PC-9 (cell line): ENCODE measurements at regions not wholly inside any gene's neighbourhood (a gene's known extent, or its start where the extent isn't known, plus 50 kb on each side); places are given as distances from the start of the nearest gene placed in this dataset.

Experiments
- BruUV-seq: library from RNA; stranded (reverse); fragments of 400-500 nt; replicated peaks from 2 replicates; lab custom pipeline; 2021; lab: Mats Ljungman, UMichigan
- CTCF ChIA-PET: fragments of 300-600 bp; sonication (Branson Sonifier 250); formaldehyde crosslinking; loops from one replicate; lab custom pipeline; 2022; ENCODE audit warnings: antibody characterized with exemption; lab: Charles Lee
- POLR2A ChIA-PET: fragments of 300-600 bp; sonication (Branson Sonifier 250); formaldehyde crosslinking; loops from one replicate; lab custom pipeline; 2022; ENCODE audit warnings: antibody characterized with exemption; ENCODE audit not compliant: unreplicated experiment; lab: Charles Lee
- DNase-seq, 2 experiments: peaks; one replicate each; pipeline versions ENCODE4 v3.0.0 to v3.0.0-alpha.2; 2015 to 2022; ENCODE audit warnings: mixed read lengths in 1 of 2
- H2AFZ ChIP-seq: fragments of 200-600 bp; sonication (generic); 2 replicates; pipeline ENCODE4 v1.8.1; 2017; ENCODE audit warnings: antibody characterized with exemption
- H3F3A ChIP-seq: fragments of 200-600 bp; sonication (generic); 2 replicates; pipeline ENCODE4 v1.8.1; 2017; ENCODE audit warnings: antibody characterized with exemption, mild to moderate bottlenecking, low read depth; ENCODE audit not compliant: insufficient read depth
- H3K27ac ChIP-seq: fragments of 200-600 bp; sonication (generic); 2 replicates; pipeline ENCODE4 v1.6.1; 2016; ENCODE audit warnings: mixed run types
- H3K27me3 ChIP-seq: fragments of 200-600 bp; sonication (generic); 2 replicates; pipeline ENCODE4 v1.6.1; 2016; ENCODE audit warnings: low read depth, mixed run types; ENCODE audit not compliant: insufficient read depth
- H3K36me3 ChIP-seq: fragments of 200-600 bp; sonication (generic); 2 replicates; pipeline ENCODE4 v1.6.1; 2016; ENCODE audit warnings: low read depth, mixed run types
- H3K4me1 ChIP-seq: fragments of 200-600 bp; sonication (generic); replicated peaks from 2 replicates; pipeline ENCODE4 v1.6.1; 2016; ENCODE audit warnings: mixed run types; ENCODE audit not compliant: insufficient read depth
- H3K4me2 ChIP-seq: fragments of 200-600 bp; sonication (generic); 2 replicates; pipeline ENCODE4 v1.6.1; 2017; ENCODE audit warnings: mixed run types
- H3K4me3 ChIP-seq: fragments of 200-600 bp; sonication (generic); 2 replicates; pipeline ENCODE4 v1.6.1; 2016; ENCODE audit warnings: mixed run types
- H3K79me2 ChIP-seq: fragments of 200-600 bp; sonication (generic); 2 replicates; pipeline ENCODE4 v1.6.1; 2017; ENCODE audit warnings: low read depth, mixed run types
- H3K9me2 ChIP-seq: fragments of 200-600 bp; sonication (generic); 2 replicates; pipeline ENCODE4 v1.8.1; 2017; ENCODE audit warnings: mild to moderate bottlenecking; ENCODE audit not compliant: insufficient read depth
- H3K9me3 ChIP-seq: fragments of 200-600 bp; sonication (generic); 2 replicates; pipeline ENCODE4 v1.8.1; 2016; ENCODE audit warnings: low read depth; ENCODE audit not compliant: insufficient read depth
- H4K20me1 ChIP-seq: fragments of 200-600 bp; sonication (generic); 2 replicates; pipeline ENCODE4 v1.8.1; 2017; ENCODE audit not compliant: insufficient read depth
- EZH2 ChIP-seq: fragments of 200-600 bp; sonication (generic); IDR thresholded peaks from 2 replicates; pipeline ENCODE4 v1.8.0; 2017; ENCODE audit warnings: antibody characterized with exemption, low read depth
- intact Hi-C: fragments of 100-400 bp; cut with micrococcal nuclease; formaldehyde crosslinking; loops from one replicate; pipeline ENCODE4 v1.10.0; 2022; ENCODE audit not compliant: unreplicated experiment
- TF ChIP-seq, protein P1 (sequence below): fragments of 200-600 bp; sonication (generic); conservative IDR thresholded peaks from 2 replicates; pipeline ENCODE4 v1.6.1; 2017; ENCODE audit warnings: mixed run types, antibody characterized with exemption, mild to moderate bottlenecking, moderate library complexity

- H3K4me1 ChIP-seq, result no peaks in the 10 kb centered on the region
- no peaks in the 10 kb centered on the region for H4K20me1 ChIP-seq
- DNase-seq, result no peak
- no peak overlapping the region for H3K4me2 ChIP-seq
- H3K9me3 ChIP-seq, result no peaks in the 10 kb centered on the region
- no TSS peak for BruUV-seq
- TF ChIP-seq, protein P1, sequence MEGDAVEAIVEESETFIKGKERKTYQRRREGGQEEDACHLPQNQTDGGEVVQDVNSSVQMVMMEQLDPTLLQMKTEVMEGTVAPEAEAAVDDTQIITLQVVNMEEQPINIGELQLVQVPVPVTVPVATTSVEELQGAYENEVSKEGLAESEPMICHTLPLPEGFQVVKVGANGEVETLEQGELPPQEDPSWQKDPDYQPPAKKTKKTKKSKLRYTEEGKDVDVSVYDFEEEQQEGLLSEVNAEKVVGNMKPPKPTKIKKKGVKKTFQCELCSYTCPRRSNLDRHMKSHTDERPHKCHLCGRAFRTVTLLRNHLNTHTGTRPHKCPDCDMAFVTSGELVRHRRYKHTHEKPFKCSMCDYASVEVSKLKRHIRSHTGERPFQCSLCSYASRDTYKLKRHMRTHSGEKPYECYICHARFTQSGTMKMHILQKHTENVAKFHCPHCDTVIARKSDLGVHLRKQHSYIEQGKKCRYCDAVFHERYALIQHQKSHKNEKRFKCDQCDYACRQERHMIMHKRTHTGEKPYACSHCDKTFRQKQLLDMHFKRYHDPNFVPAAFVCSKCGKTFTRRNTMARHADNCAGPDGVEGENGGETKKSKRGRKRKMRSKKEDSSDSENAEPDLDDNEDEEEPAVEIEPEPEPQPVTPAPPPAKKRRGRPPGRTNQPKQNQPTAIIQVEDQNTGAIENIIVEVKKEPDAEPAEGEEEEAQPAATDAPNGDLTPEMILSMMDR, result no peak
- no peak for TF ChIP-seq EZH2
- H3K9me2 ChIP-seq, result 0 out of 2 replicates have a peak, but pooled peaks cover 6% of the 10 kb centered on the region
- ChIA-PET POLR2A (no interaction called here), CTCF (no interaction called here)
- H2AFZ ChIP-seq, result no peak overlapping the region
- H3K27me3 ChIP-seq, result no peaks in the 10 kb centered on the region
- no peaks in the 10 kb centered on the region for H3K36me3 ChIP-seq
- intact Hi-C loops, result no loop called here
- no peak overlapping the region for H3K27ac ChIP-seq
- H3K4me3 ChIP-seq, result no peak overlapping the region
- H3F3A ChIP-seq, result no peaks in the 10 kb centered on the region
- no peaks in the 10 kb centered on the region for H3K79me2 ChIP-seq
Observed at GRCh38 chr13:73803997-73804396, 330.2 kb downstream of the KLF12 start.

DNA sequence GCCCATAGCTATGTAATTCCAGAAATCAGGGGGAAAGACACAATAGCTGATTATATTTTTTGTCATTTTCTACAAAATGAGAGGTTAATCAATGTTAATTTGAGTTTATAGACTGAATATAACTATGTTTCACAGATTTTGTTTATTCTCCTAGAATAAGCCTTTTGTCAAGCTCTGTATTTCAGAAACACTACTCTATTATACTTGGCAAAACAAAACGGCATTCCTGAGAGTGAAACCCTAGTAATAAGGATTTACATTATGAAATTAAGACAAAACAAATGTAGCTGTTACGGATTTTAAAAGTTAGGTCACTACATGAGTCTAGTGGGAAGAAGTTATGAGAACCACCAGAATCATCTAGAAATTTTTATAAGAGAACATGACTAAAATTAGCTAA, 334.2 kb downstream of the KLF12 start:
- POLR2A ChIA-PET, result no interaction called here
- no peaks in the 10 kb centered on the region for H3F3A ChIP-seq
- no peaks in the 10 kb centered on the region for H3K9me3 ChIP-seq
- intact Hi-C loops, result no loop called here
- no peak overlapping the region for H3K4me2 ChIP-seq
- no peaks in the 10 kb centered on the region for H3K4me1 ChIP-seq
- 0 out of 2 replicates have a peak, but pooled peaks cover 6% of the 10 kb centered on the region for H3K9me2 ChIP-seq
- no peak for DNase-seq
- no peaks in the 10 kb centered on the region for H4K20me1 ChIP-seq
- no TSS peak for BruUV-seq
- H3K27me3 ChIP-seq, result no peaks in the 10 kb centered on the region
- no peak for TF ChIP-seq EZH2
- TF ChIP-seq, protein P1, result no peak
- no peaks in the 10 kb centered on the region for H3K36me3 ChIP-seq
- CTCF ChIA-PET, result no interaction called here
- H3K79me2 ChIP-seq, result no peaks in the 10 kb centered on the region
- H3K4me3 ChIP-seq, result no peak overlapping the region
- H3K27ac ChIP-seq, result no peak overlapping the region
- no peak overlapping the region for H2AFZ ChIP-seq

DNA sequence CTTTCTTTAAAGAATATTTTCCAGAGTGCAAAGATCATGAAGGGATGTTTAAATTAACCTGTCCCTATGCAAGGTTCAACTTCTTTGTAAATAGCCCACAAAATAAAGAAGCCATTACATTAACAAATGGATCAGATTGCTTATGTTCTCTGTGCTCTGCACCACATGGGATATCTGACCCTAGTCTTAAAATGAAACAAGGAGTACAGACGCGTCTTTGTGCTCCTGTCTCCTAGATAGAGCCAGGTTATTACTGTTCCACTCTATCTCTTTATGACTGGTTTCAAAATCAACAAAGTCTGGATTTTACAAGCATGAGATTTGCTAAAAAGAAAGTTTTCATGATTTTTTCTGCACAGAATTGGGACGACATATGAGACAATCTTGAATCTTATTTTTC, 339.4 kb downstream of the KLF12 start:
- no peaks in the 10 kb centered on the region for H3F3A ChIP-seq
- DNase-seq, result no peak
- CTCF ChIA-PET, result no interaction called here
- TF ChIP-seq EZH2, result no peak
- H3K9me3 ChIP-seq, result no peaks in the 10 kb centered on the region
- H3K4me1 ChIP-seq, result no peaks in the 10 kb centered on the region
- no peaks in the 10 kb centered on the region for H3K79me2 ChIP-seq
- intact Hi-C loops, result no loop called here
- no peaks in the 10 kb centered on the region for H3K9me2 ChIP-seq
- no peaks in the 10 kb centered on the region for H3K27me3 ChIP-seq
- no TSS peak for BruUV-seq
- H3K27ac ChIP-seq, result no peak overlapping the region
- no peak overlapping the region for H2AFZ ChIP-seq
- H3K36me3 ChIP-seq, result no peaks in the 10 kb centered on the region
- H4K20me1 ChIP-seq, result no peaks in the 10 kb centered on the region
- H3K4me3 ChIP-seq, result no peak overlapping the region
- no peak overlapping the region for H3K4me2 ChIP-seq
- POLR2A ChIA-PET, result no interaction called here

DNA sequence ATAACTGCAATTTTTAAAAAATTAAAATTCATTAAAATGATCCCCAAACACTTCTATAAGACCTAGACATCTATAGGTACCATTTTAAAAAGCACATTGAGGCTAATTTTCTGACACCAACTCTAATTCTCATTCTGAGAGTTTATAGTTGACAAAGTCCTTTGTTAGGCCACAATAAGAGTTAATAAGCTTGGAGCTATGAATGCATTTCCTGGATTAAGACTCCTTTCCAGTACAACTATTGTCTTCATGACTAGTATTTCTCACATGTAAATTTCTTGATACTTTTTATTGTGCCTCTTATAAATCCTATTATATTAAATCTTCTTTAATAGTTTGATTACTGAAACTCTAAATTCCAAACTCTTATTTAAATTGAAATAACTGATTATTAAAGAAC, 340.8 kb downstream of the KLF12 start:
- ChIA-PET POLR2A (no interaction called here), CTCF (no interaction called here)
- Histone ChIP-seq H3K4me3 (no peak overlapping the region), H3F3A (no peaks in the 10 kb centered on the region), H3K36me3 (no peaks in the 10 kb centered on the region), H3K9me2 (no peaks in the 10 kb centered on the region), H3K4me2 (no peak overlapping the region), H3K27me3 (no peaks in the 10 kb centered on the region), H3K27ac (no peak overlapping the region), H3K9me3 (no peaks in the 10 kb centered on the region), H4K20me1 (no peaks in the 10 kb centered on the region), H2AFZ (no peak overlapping the region), H3K79me2 (no peaks in the 10 kb centered on the region), H3K4me1 (no peaks in the 10 kb centered on the region)
- intact Hi-C loops, result no loop called here
- BruUV-seq, result no TSS peak
- no peak for DNase-seq
- TF ChIP-seq EZH2, result no peak
- TF ChIP-seq, protein P1, result no peak
